HL-60 (cell line): ENCODE measurements at regions not wholly inside any gene's neighbourhood (a gene's known extent, or its start where the extent isn't known, plus 50 kb on each side); places are given as distances from the start of the nearest gene placed in this dataset.

Experiments
- DNase-seq, 2 experiments: peaks; one replicate each; pipeline ENCODE4 v3.0.0-alpha.2; 2010 to 2020; ENCODE audit warnings: low read depth in 1 of 2, low spot score in 1 of 2
- H3K27ac ChIP-seq: fragments of 250-450 bp; sonication (Bioruptor Pico); replicated peaks from 2 replicates; pipeline ENCODE4 v1.5.1; 2020; ENCODE audit warnings: mild to moderate bottlenecking, moderate library complexity
- H3K27me3 ChIP-seq: fragments of 250-450 bp; sonication (Bioruptor Pico); 2 replicates; pipeline ENCODE4 v1.5.1; 2021; ENCODE audit warnings: mild to moderate bottlenecking, moderate library complexity; ENCODE audit not compliant: insufficient read depth, poor library complexity, severe bottlenecking
- H3K4me3 ChIP-seq: replicated peaks from 2 replicates; pipeline ENCODE4 v1.5.1; 2011; ENCODE audit warnings: mild to moderate bottlenecking, control low read depth, low read length; ENCODE audit not compliant: insufficient read depth
- GABPA ChIP-seq: IDR thresholded peaks from 2 replicates; pipeline ENCODE4 v1.6.1; 2012; ENCODE audit warnings: low read depth
- POLR2AphosphoS5 ChIP-seq: IDR thresholded peaks from 2 replicates; pipeline ENCODE4 v1.6.1; 2012; ENCODE audit warnings: low read depth
- SPI1 ChIP-seq: IDR thresholded peaks from 2 replicates; pipeline ENCODE4 v1.6.1; 2012; ENCODE audit warnings: low read depth, mild to moderate bottlenecking, borderline replicate concordance
- TF ChIP-seq, protein P1 (sequence below): IDR thresholded peaks from one replicate; pipeline ENCODE4 v1.5.1; 2011; ENCODE audit warnings: low read length, control low read depth, inconsistent platforms; ENCODE audit not compliant: insufficient read depth
- TF ChIP-seq, protein P2 (sequence below): IDR thresholded peaks from 2 replicates; pipeline ENCODE4 v1.6.1; 2012; ENCODE audit warnings: low read depth; ENCODE audit not compliant: insufficient replicate concordance

DNA sequence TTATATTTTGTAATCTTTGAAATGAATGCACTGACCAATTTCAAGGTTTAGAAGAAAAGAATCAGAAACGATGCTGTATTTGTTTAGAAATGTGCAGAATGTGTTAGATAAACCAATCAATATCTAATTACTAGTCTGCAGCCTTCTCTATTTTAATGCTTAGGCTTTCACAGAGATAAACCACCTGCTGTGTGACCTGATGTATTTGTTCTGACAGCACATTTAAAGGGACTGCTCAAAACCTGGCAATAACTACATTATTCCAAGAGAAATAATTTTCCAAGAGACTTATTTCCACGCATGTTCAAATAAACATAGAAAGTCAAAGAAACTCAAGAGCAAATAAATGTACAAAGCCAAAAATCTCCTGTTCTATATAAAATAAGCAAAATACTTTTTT, 641.6 kb upstream of the PCDH20 start:
- TF ChIP-seq POLR2AphosphoS5 (no peak), GABPA (no peak), SPI1 (no peak)
- TF ChIP-seq, protein P1, sequence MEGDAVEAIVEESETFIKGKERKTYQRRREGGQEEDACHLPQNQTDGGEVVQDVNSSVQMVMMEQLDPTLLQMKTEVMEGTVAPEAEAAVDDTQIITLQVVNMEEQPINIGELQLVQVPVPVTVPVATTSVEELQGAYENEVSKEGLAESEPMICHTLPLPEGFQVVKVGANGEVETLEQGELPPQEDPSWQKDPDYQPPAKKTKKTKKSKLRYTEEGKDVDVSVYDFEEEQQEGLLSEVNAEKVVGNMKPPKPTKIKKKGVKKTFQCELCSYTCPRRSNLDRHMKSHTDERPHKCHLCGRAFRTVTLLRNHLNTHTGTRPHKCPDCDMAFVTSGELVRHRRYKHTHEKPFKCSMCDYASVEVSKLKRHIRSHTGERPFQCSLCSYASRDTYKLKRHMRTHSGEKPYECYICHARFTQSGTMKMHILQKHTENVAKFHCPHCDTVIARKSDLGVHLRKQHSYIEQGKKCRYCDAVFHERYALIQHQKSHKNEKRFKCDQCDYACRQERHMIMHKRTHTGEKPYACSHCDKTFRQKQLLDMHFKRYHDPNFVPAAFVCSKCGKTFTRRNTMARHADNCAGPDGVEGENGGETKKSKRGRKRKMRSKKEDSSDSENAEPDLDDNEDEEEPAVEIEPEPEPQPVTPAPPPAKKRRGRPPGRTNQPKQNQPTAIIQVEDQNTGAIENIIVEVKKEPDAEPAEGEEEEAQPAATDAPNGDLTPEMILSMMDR: no peak
- TF ChIP-seq, protein P2, sequence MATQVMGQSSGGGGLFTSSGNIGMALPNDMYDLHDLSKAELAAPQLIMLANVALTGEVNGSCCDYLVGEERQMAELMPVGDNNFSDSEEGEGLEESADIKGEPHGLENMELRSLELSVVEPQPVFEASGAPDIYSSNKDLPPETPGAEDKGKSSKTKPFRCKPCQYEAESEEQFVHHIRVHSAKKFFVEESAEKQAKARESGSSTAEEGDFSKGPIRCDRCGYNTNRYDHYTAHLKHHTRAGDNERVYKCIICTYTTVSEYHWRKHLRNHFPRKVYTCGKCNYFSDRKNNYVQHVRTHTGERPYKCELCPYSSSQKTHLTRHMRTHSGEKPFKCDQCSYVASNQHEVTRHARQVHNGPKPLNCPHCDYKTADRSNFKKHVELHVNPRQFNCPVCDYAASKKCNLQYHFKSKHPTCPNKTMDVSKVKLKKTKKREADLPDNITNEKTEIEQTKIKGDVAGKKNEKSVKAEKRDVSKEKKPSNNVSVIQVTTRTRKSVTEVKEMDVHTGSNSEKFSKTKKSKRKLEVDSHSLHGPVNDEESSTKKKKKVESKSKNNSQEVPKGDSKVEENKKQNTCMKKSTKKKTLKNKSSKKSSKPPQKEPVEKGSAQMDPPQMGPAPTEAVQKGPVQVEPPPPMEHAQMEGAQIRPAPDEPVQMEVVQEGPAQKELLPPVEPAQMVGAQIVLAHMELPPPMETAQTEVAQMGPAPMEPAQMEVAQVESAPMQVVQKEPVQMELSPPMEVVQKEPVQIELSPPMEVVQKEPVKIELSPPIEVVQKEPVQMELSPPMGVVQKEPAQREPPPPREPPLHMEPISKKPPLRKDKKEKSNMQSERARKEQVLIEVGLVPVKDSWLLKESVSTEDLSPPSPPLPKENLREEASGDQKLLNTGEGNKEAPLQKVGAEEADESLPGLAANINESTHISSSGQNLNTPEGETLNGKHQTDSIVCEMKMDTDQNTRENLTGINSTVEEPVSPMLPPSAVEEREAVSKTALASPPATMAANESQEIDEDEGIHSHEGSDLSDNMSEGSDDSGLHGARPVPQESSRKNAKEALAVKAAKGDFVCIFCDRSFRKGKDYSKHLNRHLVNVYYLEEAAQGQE: no peak
- DNase-seq: no peak
- no peak overlapping the region for H3K4me3 ChIP-seq

DNA sequence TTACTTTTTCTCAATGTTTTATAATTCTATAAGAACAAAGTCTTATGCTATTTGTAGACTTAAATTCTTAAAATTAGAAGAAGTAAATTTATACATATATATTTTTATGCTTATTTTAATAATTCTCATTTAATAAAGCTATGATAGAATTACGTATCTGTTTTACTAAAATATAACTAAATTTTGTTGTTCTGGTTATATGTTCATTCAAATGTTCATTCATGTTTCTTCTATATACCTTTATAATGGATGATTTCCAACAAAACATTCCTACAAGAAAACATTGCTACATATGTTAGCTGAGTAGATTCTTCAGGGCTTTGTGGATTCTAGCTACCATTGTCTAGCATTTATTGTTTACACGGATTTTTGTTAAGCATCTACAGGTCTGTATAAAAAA, 634.3 kb upstream of the PCDH20 start:
- no peak for DNase-seq
- Histone ChIP-seq H3K27me3 (no peaks in the 10 kb centered on the region), H3K27ac (no peak overlapping the region), H3K4me3 (no peak overlapping the region)
- TF ChIP-seq GABPA (no peak), SPI1 (no peak), POLR2AphosphoS5 (no peak)
- TF ChIP-seq, protein P1: no peak
- TF ChIP-seq, protein P2: no peak

More for the DNA sequence above, 641.6 kb upstream of the PCDH20 start:
- H3K27me3 ChIP-seq: no peaks in the 10 kb centered on the region
- no peak overlapping the region for H3K27ac ChIP-seq

DNA sequence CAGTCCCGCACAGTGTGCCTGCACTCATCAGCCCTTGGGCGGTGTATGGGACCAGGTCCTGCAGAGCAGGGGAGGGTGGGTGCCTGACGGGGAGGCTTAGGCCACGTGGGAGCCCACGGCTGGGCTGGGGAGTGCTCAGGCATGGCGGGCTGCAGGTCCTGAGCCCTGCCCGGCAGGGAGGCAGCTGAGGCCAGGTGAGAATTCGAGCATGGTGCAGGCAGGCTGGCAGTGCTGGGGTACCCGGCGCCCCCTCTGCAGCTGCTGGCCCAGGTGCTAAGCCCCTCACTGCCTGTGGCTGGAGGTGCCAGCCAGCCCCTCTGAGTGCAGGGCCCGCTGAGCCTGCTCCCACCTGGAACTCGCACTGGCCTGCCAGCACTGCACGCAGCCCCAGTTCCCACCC, 630.9 kb upstream of the PCDH20 start:
- no peak overlapping the region for H3K27ac ChIP-seq
- no peaks in the 10 kb centered on the region for H3K27me3 ChIP-seq
- H3K4me3 ChIP-seq: no peak overlapping the region
- no peak for TF ChIP-seq GABPA
- TF ChIP-seq POLR2AphosphoS5: no peak
- TF ChIP-seq, protein P1: no peak
- no peak for TF ChIP-seq SPI1
- TF ChIP-seq, protein P2: no peak
- no peak for DNase-seq
